ENCODE measurements at regions not wholly inside any gene's neighbourhood (a gene's known extent, or its start where the extent isn't known, plus 50 kb on each side); places are given as distances from the start of the nearest gene placed in this dataset.

GRCh38 chr6:105510746-105511145 is 107.9 kb upstream of the PREP start:
- Histone ChIP-seq H2AFZ (ENCODE audit: low read depth, low read length) (no peak overlapping the region), H3K4me2 (ENCODE audit: low read length) (no peak overlapping the region), H3K36me3 (replicated peaks; ENCODE audit: low read depth, low read length) (no peaks in the 10 kb centered on the region), H3K27me3 (ENCODE audit: low read depth, low read length) (no peaks in the 10 kb centered on the region), H3K4me1 (ENCODE audit: low read length) (peaks cover 7% of the 10 kb centered on the region), H3K4me3 (ENCODE audit: low read length) (no peak overlapping the region), H3K27ac (ENCODE audit: low read length) (no peak overlapping the region), H3K9ac (ENCODE audit: low read length) (no peak overlapping the region), H3K79me2 (ENCODE audit: low read length) (no peaks in the 10 kb centered on the region), H3K9me3 (ENCODE audit: insufficient read depth, low read length) (no peaks in the 10 kb centered on the region), H4K20me1 (ENCODE audit: insufficient read depth, low read length) (no peaks in the 10 kb centered on the region)
- no peak for TF ChIP-seq EZH2phosphoT487 (IDR thresholded peaks at IDR 0.05; ENCODE audit: low read depth)
- no peak for TF ChIP-seq CTCF (IDR thresholded peaks at IDR 0.05; ENCODE audit: low read depth, low read length)

- no peak overlapping the region for H3K4me3 ChIP-seq (ENCODE audit: low read length)
- peaks cover 7% of the 10 kb centered on the region for H3K4me1 ChIP-seq (ENCODE audit: low read length)
- no peak overlapping the region for H3K27ac ChIP-seq (ENCODE audit: low read length)
- H3K79me2 ChIP-seq (ENCODE audit: low read length) = no peaks in the 10 kb centered on the region
- H3K4me2 ChIP-seq (ENCODE audit: low read length) = no peak overlapping the region
- H3K9ac ChIP-seq (ENCODE audit: low read length) = no peak overlapping the region
- H4K20me1 ChIP-seq (ENCODE audit: insufficient read depth, low read length) = no peaks in the 10 kb centered on the region
- TF ChIP-seq CTCF (IDR thresholded peaks at IDR 0.05; ENCODE audit: low read depth, low read length) (peak; percentile 25; the same call in 1 of the 2 replicates), EZH2phosphoT487 (IDR thresholded peaks at IDR 0.05; ENCODE audit: low read depth) (no peak)
- H2AFZ ChIP-seq (ENCODE audit: low read depth, low read length) = no peak overlapping the region
- no peaks in the 10 kb centered on the region for H3K9me3 ChIP-seq (ENCODE audit: insufficient read depth, low read length)
- H3K36me3 ChIP-seq (replicated peaks; ENCODE audit: low read depth, low read length) = no peaks in the 10 kb centered on the region
- no peaks in the 10 kb centered on the region for H3K27me3 ChIP-seq (ENCODE audit: low read depth, low read length)
Observed at GRCh38 chr6:105509506-105510331, 106.8 kb upstream of the PREP start.

- Histone ChIP-seq H3K9me3 (ENCODE audit: insufficient read depth, low read length) (no peaks in the 10 kb centered on the region), H3K27ac (ENCODE audit: low read length) (no peak overlapping the region), H3K9ac (ENCODE audit: low read length) (no peak overlapping the region), H3K79me2 (ENCODE audit: low read length) (no peaks in the 10 kb centered on the region), H3K4me1 (ENCODE audit: low read length) (peaks cover 7% of the 10 kb centered on the region), H3K4me3 (ENCODE audit: low read length) (no peak overlapping the region), H4K20me1 (ENCODE audit: insufficient read depth, low read length) (no peaks in the 10 kb centered on the region), H3K27me3 (ENCODE audit: low read depth, low read length) (no peaks in the 10 kb centered on the region), H3K36me3 (replicated peaks; ENCODE audit: low read depth, low read length) (no peaks in the 10 kb centered on the region), H2AFZ (ENCODE audit: low read depth, low read length) (no peak overlapping the region), H3K4me2 (ENCODE audit: low read length) (no peak overlapping the region)
- TF ChIP-seq EZH2phosphoT487 (IDR thresholded peaks at IDR 0.05; ENCODE audit: low read depth) (no peak), CTCF (IDR thresholded peaks at IDR 0.05; ENCODE audit: low read depth, low read length) (no peak)
Observed at GRCh38 chr6:105507811-105508210, 104.9 kb upstream of the PREP start.

GRCh38 chr6:105504706-105505105 is 101.8 kb upstream of the PREP start:
- TF ChIP-seq CTCF (IDR thresholded peaks at IDR 0.05; ENCODE audit: low read depth, low read length) = no peak
- no peak for TF ChIP-seq EZH2phosphoT487 (IDR thresholded peaks at IDR 0.05; ENCODE audit: low read depth)

More at GRCh38 chr6:105504706-105505105, 101.8 kb upstream of the PREP start:
- no peak overlapping the region for H2AFZ ChIP-seq (ENCODE audit: low read depth, low read length)
- H3K27me3 ChIP-seq (ENCODE audit: low read depth, low read length) = no peaks in the 10 kb centered on the region
- H3K4me2 ChIP-seq (ENCODE audit: low read length) = no peak overlapping the region
- H3K9ac ChIP-seq (ENCODE audit: low read length) = no peak overlapping the region
- no peak overlapping the region for H3K27ac ChIP-seq (ENCODE audit: low read length)
- no peaks in the 10 kb centered on the region for H3K36me3 ChIP-seq (replicated peaks; ENCODE audit: low read depth, low read length)
- no peaks in the 10 kb centered on the region for H3K79me2 ChIP-seq (ENCODE audit: low read length)
- H3K4me3 ChIP-seq (ENCODE audit: low read length) = no peak overlapping the region
- no peaks in the 10 kb centered on the region for H3K9me3 ChIP-seq (ENCODE audit: insufficient read depth, low read length)
- no peaks in the 10 kb centered on the region for H3K4me1 ChIP-seq (ENCODE audit: low read length)
- no peaks in the 10 kb centered on the region for H4K20me1 ChIP-seq (ENCODE audit: insufficient read depth, low read length)
